NCI-H2081 treated with DMSO at 0.1 percent for 48 hours (cell line): ENCODE measurements at regions not wholly inside any gene's neighbourhood (a gene's known extent, or its start where the extent isn't known, plus 50 kb on each side); places are given as distances from the start of the nearest gene placed in this dataset.
"Not testable (repeated sequence)": the region's sequence is repeated elsewhere in the genome, so short reads cannot be mapped to it uniquely, and the experiment has no call there.

Experiments used
- DNase-seq: peaks from one replicate; lab custom pipeline; 2025; lab: John Stamatoyannopoulos, UW

DNA sequence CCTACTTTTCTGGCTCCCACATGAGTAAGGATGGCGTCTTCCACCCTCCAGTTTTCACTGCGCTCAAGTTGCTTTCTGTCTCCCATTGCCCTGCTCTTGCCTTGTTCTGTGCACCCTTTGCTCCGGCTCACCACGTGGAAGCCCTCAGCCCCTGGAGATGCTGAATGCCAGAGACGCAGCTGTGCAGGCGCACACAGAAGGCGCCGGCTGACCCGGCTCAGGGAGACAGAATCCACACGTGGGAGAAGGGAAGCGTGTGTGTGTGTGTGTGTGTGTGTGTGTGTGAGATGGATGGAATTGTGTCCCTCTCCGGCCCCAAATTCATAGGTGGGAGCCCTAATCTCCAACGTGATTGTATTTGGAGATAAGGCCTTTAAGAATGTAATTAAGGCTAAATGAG, 118.2 kb upstream of the ERRFI1 start:
- no peak for DNase-seq

- no peak for DNase-seq
Observed at GRCh38 chr1:8142955-8143629, 117.0 kb upstream of the ERRFI1 start.

DNA sequence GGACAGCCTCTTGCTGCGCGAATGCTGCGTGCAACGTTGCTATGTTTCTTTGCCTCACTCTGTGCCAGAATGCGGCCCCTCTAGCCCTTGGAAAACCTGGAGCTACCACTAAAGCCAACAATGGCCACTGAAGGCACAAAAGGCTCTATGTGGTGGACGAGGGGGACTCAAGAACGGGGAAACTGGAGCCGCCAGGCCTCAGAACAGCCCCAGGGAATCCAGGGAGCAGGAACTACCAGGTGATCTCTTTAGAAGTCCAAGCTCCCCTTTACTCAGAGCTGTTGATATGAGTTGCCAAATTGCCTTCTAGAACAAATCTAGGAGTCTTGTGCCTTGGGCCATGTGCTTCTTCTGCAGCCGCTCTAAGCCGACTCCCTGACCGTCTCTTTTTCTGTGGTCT, 113.8 kb upstream of the ERRFI1 start:
- DNase-seq: no peak

DNA sequence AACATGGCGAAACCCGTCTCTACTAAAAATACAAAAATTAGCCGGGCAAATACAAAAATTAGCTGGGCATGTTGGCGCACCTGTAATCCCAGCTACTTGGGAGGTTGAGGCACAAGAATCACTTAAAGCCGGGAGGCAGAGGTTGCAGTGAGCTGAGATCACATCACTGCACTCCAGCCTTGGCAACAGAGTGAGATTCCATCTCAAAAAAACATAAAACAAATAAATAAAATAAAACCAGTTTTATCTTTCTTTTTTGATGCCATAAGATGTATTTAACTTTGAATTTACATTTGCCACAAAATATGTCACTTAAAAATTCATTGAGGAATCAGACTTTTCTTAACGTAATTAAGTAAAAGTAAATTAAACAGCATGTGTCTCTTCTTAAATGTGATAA, 113.3 kb upstream of the ERRFI1 start:
- no peak for DNase-seq

- DNase-seq: no peak
Observed at GRCh38 chr1:8138673-8139072, 112.6 kb upstream of the ERRFI1 start.

- no peak for DNase-seq
Observed at GRCh38 chr1:8137481-8138244, 111.6 kb upstream of the ERRFI1 start.

GRCh38 chr1:8136766-8137165, 110.7 kb upstream of the ERRFI1 start:
- no peak for DNase-seq

- no peak for DNase-seq
Observed at GRCh38 chr1:8135250-8135649, 109.1 kb upstream of the ERRFI1 start.

DNA sequence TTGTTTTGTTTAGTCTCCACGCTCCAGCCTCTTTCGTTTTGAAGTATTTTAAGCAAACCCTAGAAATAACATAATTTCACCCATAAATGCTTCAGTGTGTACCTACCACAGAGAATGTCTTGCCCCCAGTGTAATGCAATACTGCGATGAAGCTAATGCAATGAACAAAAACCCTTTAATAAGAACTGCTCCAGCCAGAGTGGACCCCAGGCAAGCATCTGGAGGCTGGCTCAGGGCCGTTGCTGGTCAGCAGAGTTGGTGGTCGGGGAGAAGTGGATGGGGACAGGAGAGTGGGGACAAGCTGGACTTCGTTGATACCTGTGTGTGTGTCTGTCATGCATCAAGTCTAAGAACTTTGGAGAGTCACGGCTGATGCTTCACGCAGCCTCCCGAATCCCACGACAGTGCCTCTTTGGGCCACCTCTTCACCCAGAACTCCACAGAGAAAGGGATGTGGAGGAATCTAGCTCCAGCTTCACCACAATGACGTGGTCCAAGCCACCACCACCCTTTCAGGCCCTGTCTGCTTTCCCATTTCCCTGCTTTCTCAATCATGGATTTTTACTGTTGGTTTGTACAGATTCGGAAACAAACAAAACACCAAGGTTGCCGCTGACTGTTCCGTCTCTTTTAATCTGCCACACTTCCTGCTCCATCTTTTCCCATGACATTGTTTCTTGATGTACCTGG, 108.6 kb upstream of the ERRFI1 start:
- no peak for DNase-seq

DNA sequence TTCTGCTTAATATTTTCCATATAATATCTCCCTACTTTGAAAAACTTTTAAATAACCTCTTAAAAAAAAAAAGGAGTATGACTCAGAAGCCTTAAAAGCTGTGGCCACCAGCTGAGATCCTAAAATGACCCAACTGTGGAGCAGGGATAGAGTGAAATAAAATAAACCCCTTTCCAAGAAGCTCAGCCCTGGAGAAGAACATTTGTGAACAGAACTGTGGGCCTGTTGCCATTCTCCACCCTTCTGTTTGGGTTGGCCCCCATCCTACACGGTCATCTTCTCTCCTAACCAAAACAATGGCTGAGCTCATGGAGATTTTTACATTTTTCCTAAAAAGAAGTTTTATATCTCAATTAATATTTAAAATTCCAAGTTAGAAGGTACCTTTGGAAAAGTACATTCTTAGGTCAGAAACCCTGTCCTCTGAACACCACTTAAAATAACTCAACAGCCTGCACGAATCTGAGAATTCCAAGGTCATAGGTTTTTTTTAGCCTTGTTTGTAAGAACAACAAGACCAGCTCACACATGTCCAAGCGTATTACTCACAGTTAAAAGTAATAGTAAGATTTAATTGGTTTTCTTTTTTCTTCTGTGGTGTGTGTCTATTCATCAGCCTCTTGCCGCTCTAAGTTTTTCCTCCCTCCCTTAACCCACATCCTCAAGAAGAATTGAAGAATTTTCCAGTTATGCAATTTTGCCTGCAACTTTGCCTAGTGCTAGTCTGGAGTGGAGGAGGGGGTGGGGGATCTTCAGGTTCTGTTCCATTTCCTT, 107.7 kb upstream of the ERRFI1 start:
- DNase-seq: no peak

DNA sequence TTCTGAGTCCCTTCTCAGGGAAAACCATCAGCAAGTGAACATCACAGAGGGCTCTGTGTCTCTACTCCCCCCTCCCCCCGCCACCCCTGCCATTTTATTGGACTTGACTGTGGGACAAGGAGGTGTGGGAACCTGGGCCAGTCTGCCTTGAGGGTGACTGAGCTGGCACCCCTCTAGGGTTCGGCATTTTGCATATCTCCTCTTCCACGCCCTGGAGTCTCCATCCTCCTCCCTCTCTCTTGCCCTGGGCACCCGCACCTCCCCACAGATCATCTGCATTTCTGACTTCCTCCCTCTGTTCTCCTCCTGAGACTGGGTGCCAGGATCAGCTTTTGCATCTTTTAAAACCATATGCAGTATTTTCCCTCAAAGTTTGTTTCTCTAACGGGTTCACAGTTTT, 107.1 kb upstream of the ERRFI1 start:
- no peak for DNase-seq

DNA sequence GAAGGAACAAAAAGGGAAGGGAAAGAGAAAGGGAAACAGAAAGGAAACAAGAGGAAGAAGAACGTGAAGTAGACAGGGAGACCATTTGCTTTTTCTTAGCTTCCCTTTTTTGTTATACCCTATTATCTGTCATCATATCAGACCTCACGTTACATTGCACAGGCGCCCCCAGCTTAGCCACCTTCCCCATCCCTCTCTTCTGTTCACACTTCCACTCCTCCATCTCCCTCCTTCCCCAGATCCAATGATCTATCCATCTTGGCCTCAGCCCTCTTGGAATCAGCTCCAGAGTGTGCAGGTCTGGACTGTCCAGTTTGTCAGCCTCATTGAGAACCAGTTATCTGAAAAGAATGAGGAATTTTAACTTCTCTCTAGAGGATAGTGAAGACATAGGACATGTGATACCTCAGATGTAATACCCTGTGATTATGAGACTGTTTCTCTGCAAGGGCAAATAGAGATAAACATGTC, 101.1 kb upstream of the ERRFI1 start:
- no peak for DNase-seq

- DNase-seq: no peak
Observed at GRCh38 chr1:8122477-8123407, 96.6 kb upstream of the ERRFI1 start.

DNA sequence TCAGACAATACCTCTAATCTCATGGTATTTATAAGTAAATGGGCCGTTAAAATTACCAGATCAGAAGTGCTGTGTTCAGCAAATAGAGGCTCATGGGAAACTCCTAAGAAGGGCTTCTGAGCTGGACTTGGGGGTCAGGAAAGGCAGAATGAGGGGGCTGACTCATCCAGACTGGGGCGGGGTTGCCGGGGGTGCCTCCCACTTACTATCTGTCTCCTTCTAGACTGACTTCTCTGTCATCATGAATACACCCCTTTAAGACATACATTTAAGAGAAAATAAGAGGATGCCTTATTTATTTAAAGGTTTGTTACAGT, 96.0 kb upstream of the ERRFI1 start:
- no peak for DNase-seq

DNA sequence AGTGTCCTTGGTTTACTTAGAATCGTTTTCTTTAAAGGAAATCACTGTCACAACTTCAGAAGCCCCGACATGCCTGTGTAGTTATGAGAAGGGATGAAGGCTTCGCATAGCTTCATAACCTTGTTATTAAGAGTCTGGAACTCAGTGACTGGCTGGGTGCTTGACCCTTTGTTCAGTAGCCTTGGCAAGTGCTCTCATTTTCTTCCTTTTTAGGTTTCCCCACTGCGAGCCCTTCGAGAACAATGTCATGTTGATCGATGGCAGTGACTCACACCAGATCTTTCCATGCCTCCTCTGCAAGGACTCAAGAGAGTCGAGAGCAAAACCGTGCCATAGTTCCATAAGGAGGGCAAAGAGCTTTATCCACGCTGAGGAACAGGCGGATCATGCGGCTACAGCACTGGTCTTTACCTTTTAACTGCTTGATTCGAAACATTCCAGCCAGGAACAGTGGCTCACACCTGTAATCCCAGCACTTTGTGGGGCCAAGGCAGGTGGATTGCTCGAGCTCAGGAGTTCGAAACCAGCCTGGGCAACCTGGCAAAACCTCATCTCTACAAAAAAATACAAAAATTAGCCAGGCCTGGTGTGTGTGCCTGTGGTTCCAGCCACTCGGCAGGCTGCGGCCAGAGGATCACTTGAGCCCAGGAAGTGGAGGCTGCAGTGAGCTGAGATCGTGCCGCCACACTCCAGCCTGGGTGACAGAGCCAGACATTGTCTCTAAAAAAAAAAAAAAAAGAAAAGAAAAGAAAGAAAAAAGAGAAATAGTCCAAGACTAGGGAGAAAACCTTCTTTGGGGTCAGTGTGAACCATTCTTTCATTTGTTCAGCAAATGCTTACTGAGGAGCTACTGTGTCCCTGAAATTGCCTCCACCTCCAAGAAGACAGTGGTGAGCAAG, 95.4 kb upstream of the ERRFI1 start:
- DNase-seq: no peak

- DNase-seq: no peak
Observed at GRCh38 chr1:8120693-8121260, 94.7 kb upstream of the ERRFI1 start.

DNA sequence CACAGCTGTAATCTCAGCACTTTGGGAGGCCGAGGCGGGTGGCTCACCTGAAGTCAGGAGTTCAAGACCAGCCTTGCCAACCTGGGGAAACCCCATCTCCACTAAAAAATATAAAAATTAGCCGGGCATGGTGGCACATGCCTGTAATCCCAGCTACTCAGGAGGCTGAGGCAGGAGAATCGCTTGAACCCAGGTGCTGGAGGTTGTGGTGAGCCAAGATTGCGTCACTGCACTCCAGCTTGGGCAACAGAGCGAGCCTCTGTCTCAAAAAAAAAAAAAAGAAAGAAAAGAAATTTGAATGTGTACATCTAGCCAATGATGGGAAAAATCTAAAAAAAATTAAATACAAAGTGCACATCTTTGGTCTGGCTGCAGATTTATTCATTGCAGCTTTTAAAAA, 92.6 kb upstream of the ERRFI1 start:
- not testable (repeated sequence) for DNase-seq

DNA sequence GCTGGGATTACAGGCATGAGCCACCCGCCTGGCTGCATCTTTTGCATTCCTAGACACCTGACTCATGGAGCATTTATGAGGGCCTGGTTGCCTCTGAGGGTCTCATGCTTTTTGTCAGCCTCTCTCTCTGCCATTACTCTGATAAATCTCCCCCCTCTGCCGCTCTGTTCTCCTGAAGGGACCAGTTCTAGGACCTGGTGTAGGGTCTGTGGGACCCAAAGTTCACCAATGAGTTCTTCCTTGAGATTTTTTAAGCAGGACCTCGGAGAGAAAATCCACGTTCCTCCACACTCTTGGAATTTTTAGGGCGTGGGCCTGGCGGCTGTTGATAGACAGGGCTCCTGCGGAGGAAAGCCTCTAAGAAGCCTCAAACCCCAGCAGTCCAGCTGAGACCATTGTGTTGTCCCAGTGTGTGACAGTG, 91.9 kb upstream of the ERRFI1 start:
- no peak for DNase-seq

- DNase-seq: no peak
Observed at GRCh38 chr1:8116894-8117264, 90.8 kb upstream of the ERRFI1 start.

DNA sequence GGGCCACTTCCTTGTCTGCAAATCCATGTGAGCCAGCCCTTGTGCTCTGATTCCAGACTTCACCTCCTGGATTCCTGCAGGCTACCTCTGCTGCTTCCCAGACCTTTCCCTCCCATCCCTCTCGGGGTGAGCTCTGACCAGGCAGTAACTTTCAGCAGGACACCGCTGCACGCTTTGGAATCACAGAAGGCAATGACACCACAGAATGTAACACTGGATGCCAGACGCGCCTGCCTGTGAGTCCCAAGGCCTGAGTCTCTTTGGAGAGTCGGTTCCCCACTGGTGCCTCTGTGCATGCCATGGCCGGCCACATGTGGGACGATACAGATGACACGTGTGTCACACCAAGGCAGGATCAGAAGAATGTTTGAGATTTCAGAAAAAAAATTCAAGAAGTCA, 89.7 kb upstream of the ERRFI1 start:
- DNase-seq: no peak
